ENCODE measurements at regions not wholly inside any gene's neighbourhood (a gene's known extent, or its start where the extent isn't known, plus 50 kb on each side); places are given as distances from the start of the nearest gene placed in this dataset.

GRCh38 chr16:73872856-73873255, 423.8 kb upstream of the PSMD7 start:
- H3K36me3 Mint-ChIP-seq (ENCODE audit: low read depth): no peaks in the 10 kb centered on the region
- H3K4me1 Mint-ChIP-seq: no peaks in the 10 kb centered on the region
- H3K27me3 Mint-ChIP-seq: peaks cover 3% of the 10 kb centered on the region
- H3K4me3 Mint-ChIP-seq: no peak overlapping the region
- DNase-seq: no peak
- H3K27ac Mint-ChIP-seq: no peak overlapping the region
- no peak for ATAC-seq
- H3K9me3 Mint-ChIP-seq: no peaks in the 10 kb centered on the region

DNA sequence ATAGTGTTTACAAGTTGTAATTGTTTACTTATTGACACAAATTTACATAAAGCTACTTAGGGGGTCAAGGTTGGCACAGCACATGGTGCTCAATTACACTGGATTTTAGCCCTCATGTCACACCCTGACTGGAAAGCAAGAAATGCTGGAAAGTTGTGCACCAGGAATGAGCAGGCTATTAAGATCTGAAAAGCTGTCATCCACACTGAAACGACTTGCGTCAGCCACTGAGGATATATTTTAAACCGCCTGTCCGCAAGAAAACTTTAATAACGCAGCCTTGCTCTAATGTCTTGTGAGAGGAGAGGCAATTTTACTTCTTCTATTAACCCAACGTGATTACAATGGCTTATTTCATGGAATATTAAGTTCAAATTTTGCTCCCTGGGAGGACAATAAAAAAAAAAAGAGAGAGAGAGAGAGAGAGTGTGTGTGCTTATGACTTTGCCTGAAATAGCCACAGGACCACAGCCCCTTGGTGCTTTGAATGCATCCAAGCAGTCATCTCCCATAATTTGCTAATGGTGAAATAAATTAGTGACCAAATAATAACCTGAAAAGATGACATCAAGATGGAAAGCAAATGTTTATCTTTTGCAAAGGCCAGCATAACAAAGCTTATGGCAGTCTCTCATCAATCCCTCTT, 425.4 kb upstream of the PSMD7 start:
- Mint-ChIP-seq H3K36me3 (ENCODE audit: low read depth) (no peaks in the 10 kb centered on the region), H3K27ac (no peak overlapping the region), H3K4me3 (no peak overlapping the region), H3K27me3 (peaks cover 3% of the 10 kb centered on the region), H3K9me3 (no peaks in the 10 kb centered on the region), H3K4me1 (no peaks in the 10 kb centered on the region)
- no peak for DNase-seq
- ATAC-seq: no peak

DNA sequence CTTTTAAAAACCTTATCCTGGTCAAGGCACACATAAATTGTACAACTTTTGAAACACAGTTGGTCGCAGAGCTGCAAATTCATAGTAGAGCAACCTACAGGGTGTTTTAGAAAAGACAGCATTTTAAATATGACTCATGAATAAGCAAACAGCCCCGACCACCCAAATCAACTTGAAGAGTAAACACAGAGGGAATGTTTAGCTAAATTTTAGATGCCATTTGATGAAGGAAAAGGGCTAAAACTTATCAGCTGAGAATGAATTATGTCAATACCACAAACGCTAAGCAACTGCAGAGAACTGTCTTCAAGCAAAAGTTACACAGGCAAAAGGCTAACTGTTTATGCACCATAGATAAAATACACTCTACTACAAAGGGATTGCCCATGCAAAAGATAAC, 427.5 kb upstream of the PSMD7 start:
- H3K4me1 Mint-ChIP-seq: no peaks in the 10 kb centered on the region
- H3K4me3 Mint-ChIP-seq: no peak overlapping the region
- H3K9me3 Mint-ChIP-seq: no peaks in the 10 kb centered on the region
- no peak for ATAC-seq
- peaks cover 3% of the 10 kb centered on the region for H3K27me3 Mint-ChIP-seq
- H3K36me3 Mint-ChIP-seq (ENCODE audit: low read depth): no peaks in the 10 kb centered on the region
- DNase-seq: no peak
- no peak overlapping the region for H3K27ac Mint-ChIP-seq

DNA sequence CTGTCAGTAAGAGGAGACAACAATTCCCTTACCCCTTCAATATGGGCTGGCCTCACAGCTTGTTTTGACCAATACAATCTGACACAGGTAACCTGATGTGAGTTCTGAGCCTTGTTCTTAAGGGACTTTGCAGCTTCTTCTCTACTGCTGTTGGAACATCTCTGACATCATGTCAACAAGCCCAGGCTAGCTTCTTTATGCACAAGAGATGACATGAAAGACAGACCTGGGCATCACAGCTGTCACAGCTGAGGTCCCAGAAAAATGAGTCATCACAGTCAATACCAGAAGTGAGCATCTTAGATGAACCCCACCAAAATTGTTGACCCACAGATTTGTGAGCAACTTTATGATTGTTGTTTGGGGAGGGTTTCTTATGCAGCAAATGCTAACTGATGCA, 431.7 kb upstream of the PSMD7 start:
- H3K4me1 Mint-ChIP-seq: no peaks in the 10 kb centered on the region
- no peak overlapping the region for H3K27ac Mint-ChIP-seq
- H3K4me3 Mint-ChIP-seq: no peak overlapping the region
- H3K27me3 Mint-ChIP-seq: no peaks in the 10 kb centered on the region
- no peaks in the 10 kb centered on the region for H3K9me3 Mint-ChIP-seq
- no peaks in the 10 kb centered on the region for H3K36me3 Mint-ChIP-seq (ENCODE audit: low read depth)
- ATAC-seq (no peak), DNase-seq (no peak)

- Mint-ChIP-seq H3K36me3 (ENCODE audit: low read depth) (no peaks in the 10 kb centered on the region), H3K27me3 (peaks cover 2% of the 10 kb centered on the region), H3K4me1 (no peaks in the 10 kb centered on the region), H3K9me3 (no peaks in the 10 kb centered on the region), H3K27ac (no peak overlapping the region), H3K4me3 (no peak overlapping the region)
- no peak for ATAC-seq
- DNase-seq: no peak
Measured at GRCh38 chr16:73858326-73858725, 438.3 kb upstream of the PSMD7 start.

DNA sequence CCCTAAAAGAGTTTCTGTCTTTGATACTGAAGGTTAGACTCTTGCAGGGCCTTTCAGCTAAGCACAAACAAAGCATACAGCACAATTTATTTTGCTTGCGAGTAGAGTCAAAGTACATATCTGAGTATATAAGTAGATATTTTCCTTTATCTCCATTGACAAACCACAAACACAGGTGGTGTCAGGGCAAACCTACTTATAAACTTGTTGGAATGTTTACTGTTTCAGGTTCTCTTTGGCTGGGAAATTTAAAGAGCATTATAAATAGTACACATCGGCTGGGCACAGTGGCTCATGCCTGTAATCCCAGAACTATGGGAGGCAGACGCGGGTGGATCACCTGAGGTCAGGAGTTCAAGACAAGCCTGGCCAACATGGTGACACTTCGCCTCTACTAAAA, 442.6 kb upstream of the PSMD7 start:
- no peaks in the 10 kb centered on the region for H3K9me3 Mint-ChIP-seq
- H3K4me3 Mint-ChIP-seq: no peak overlapping the region
- H3K36me3 Mint-ChIP-seq (ENCODE audit: low read depth): no peaks in the 10 kb centered on the region
- no peak overlapping the region for H3K27ac Mint-ChIP-seq
- peaks cover 5% of the 10 kb centered on the region for H3K27me3 Mint-ChIP-seq
- DNase-seq (no peak), ATAC-seq (no peak)
- H3K4me1 Mint-ChIP-seq: no peaks in the 10 kb centered on the region

- Mint-ChIP-seq H3K9me3 (no peaks in the 10 kb centered on the region), H3K27me3 (peaks cover 5% of the 10 kb centered on the region), H3K36me3 (ENCODE audit: low read depth) (no peaks in the 10 kb centered on the region), H3K4me1 (no peaks in the 10 kb centered on the region), H3K27ac (no peak overlapping the region), H3K4me3 (no peak overlapping the region)
- no peak for DNase-seq
- no peak for ATAC-seq
Measured at GRCh38 chr16:73852561-73852960, 444.1 kb upstream of the PSMD7 start.

- Mint-ChIP-seq H3K4me1 (no peaks in the 10 kb centered on the region), H3K27ac (no peak overlapping the region), H3K36me3 (ENCODE audit: low read depth) (no peaks in the 10 kb centered on the region), H3K9me3 (no peaks in the 10 kb centered on the region), H3K4me3 (no peak overlapping the region), H3K27me3 (peaks cover 7% of the 10 kb centered on the region)
- no peak for DNase-seq
- no peak for ATAC-seq
Measured at GRCh38 chr16:73848993-73849392, 447.6 kb upstream of the PSMD7 start.

DNA sequence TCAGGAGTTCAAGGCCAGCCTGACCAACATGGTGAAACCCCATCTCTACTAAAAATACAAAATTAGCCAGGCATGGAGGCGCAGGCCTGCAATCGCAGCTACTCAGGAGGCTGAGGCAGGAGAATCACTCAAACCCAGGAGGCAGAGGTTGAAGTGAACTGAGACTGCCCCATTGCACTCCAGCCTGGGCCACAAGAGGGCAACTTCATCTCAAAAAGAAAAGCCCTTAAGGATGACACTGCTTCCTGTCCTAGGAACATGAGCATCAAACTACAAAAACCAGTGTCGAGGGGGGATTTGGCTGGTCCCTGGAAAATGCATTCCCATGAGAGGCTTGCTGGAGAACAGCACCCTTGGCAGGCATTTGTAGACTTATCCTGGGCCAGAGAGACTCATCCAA, 449.5 kb upstream of the PSMD7 start:
- no peak for ATAC-seq
- Mint-ChIP-seq H3K36me3 (ENCODE audit: low read depth) (no peaks in the 10 kb centered on the region), H3K27me3 (peaks cover 5% of the 10 kb centered on the region), H3K27ac (no peak overlapping the region), H3K4me3 (no peak overlapping the region), H3K4me1 (no peaks in the 10 kb centered on the region), H3K9me3 (no peaks in the 10 kb centered on the region)
- DNase-seq: no peak

DNA sequence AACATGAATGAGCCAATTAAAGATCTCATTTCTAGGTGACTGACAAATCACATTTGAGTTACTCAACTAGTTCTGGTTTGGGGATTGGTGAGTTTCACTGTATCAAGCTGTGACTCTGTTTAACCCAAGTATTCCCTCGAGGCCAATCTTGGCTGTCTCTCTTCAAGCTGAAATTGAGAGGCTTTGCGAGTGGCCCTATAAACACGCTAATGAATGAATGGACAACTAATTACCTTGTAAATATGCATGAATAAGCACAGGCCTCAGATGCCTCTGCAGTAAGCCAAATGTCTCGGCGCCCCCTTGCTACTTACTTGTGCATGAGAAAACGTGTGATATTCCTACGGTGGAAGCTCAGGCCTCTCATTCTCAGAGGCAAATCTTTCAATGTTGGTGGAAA, 450.3 kb upstream of the PSMD7 start:
- Mint-ChIP-seq H3K4me3 (no peak overlapping the region), H3K36me3 (ENCODE audit: low read depth) (no peaks in the 10 kb centered on the region), H3K27ac (no peak overlapping the region), H3K4me1 (no peaks in the 10 kb centered on the region), H3K9me3 (no peaks in the 10 kb centered on the region), H3K27me3 (peaks cover 5% of the 10 kb centered on the region)
- no peak for DNase-seq
- ATAC-seq: no peak

- Mint-ChIP-seq H3K4me1 (no peaks in the 10 kb centered on the region), H3K36me3 (ENCODE audit: low read depth) (no peaks in the 10 kb centered on the region), H3K4me3 (no peak overlapping the region), H3K27ac (no peak overlapping the region), H3K27me3 (peaks cover 4% of the 10 kb centered on the region), H3K9me3 (no peaks in the 10 kb centered on the region)
- DNase-seq: no peak
- no peak for ATAC-seq
Measured at GRCh38 chr16:73846007-73846330, 450.6 kb upstream of the PSMD7 start.

DNA sequence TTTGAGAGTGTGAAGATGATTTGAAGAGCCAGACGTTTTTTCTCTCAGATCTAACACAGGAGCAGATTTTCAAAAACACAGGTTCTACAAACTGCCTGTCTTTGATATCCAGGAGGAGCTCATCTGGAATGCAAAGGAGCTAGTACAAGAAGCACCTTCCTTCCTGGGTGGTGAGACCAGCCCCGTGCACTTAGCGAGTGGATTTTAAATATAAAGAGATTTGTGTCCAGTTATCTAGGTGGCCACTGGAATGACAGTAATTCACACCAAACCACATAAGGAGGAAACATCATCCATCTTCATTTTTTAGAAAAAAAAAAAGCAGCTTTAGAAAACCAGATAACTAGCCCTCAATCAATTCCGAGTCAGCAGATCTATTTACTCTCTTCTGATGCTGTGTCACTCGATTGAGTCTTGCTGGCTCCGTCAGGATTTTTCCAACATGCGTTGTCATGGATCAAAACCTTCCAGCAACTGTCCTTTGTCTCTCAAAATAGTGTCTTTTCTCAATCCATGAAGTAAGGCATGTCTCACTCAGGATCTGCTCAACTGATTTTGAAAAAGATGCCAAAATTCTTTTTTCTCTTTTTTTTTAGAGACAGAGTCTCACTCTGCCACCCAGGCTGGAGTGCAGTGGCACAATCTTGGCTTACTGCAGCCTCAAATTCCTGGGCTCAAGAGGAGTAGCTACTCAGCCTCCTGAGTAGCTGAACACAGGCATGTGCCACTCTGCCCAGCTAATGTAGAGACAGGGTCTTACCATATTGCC, 451.2 kb upstream of the PSMD7 start:
- no peak for ATAC-seq

GRCh38 chr16:73840728-73841127, 455.9 kb upstream of the PSMD7 start:
- ATAC-seq (no peak), DNase-seq (no peak)
- H3K27ac Mint-ChIP-seq: no peak overlapping the region
- H3K27me3 Mint-ChIP-seq: peaks cover 3% of the 10 kb centered on the region
- no peaks in the 10 kb centered on the region for H3K4me1 Mint-ChIP-seq
- no peaks in the 10 kb centered on the region for H3K9me3 Mint-ChIP-seq
- H3K4me3 Mint-ChIP-seq: no peak overlapping the region
- no peaks in the 10 kb centered on the region for H3K36me3 Mint-ChIP-seq (ENCODE audit: low read depth)

More for the DNA sequence above, 451.2 kb upstream of the PSMD7 start:
- Mint-ChIP-seq H3K4me3 (no peak overlapping the region), H3K36me3 (ENCODE audit: low read depth) (no peaks in the 10 kb centered on the region), H3K27ac (no peak overlapping the region), H3K27me3 (peaks cover 3% of the 10 kb centered on the region), H3K9me3 (no peaks in the 10 kb centered on the region), H3K4me1 (no peaks in the 10 kb centered on the region)
- no peak for DNase-seq

DNA sequence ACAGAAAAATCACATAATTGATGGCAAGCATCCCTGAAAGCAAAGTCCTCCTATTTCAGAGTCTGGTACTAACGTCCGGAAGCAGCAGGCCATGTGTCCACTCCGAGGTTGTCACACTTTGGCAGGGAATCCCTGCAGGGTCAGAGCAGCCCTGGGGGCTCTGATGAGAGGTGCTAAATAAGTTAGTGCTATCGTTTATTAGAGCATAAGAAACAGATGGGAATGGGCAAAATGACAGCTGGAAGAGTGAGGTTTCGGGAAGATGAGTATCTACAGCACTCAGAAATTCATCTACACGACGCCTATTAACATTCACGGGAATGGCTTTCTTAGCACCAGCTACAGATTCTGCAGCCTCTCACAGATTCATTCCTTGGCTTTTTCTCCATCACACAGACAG, 465.4 kb upstream of the PSMD7 start:
- no peak for ATAC-seq

DNA sequence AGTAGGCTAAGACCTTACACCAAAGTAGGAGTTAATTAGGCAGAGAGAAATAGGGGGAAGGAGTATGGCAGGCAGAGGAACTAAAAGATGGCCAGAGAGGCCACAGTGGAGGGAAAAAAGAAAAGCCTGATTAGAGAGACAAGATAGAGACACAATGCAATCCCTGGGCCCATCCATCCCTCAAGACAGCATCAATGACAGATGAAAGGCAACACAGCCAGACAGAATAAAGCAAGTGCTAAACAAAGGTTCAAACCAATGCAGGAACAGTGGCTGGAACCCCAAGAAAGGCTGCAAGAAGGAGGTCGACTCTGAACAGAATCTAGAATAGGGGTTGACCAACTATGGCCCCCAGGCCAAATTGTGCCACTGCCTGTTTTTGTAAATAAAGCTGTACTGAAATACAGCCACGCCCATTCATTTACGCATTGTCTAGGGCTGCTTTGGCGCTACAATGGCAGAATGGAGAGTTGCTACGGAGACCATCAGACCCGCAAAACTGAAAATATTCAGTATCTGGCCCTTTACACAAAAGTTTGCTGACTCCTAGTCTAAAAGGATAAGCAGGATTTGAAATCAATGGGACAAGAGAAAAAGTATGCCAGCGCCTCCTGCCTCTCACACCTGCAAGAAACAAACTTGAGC, 473.3 kb upstream of the PSMD7 start:
- DNase-seq: no peak
- Mint-ChIP-seq H3K36me3 (ENCODE audit: low read depth) (peaks cover 2% of the 10 kb centered on the region), H3K27me3 (no peaks in the 10 kb centered on the region), H3K4me1 (no peaks in the 10 kb centered on the region), H3K9me3 (peaks cover 4% of the 10 kb centered on the region), H3K27ac (no peak overlapping the region), H3K4me3 (no peak overlapping the region)
- ATAC-seq: no peak

More for the DNA sequence above, 465.4 kb upstream of the PSMD7 start:
- no peak for DNase-seq
- Mint-ChIP-seq H3K36me3 (ENCODE audit: low read depth) (no peaks in the 10 kb centered on the region), H3K27me3 (no peaks in the 10 kb centered on the region), H3K4me1 (no peaks in the 10 kb centered on the region), H3K4me3 (no peak overlapping the region), H3K9me3 (peaks cover 3% of the 10 kb centered on the region), H3K27ac (no peak overlapping the region)
